Immature natural killer cell (primary cell): ENCODE measurements at regions not wholly inside any gene's neighbourhood (a gene's known extent, or its start where the extent isn't known, plus 50 kb on each side); places are given as distances from the start of the nearest gene placed in this dataset.

Experiments used
- DNase-seq, 3 donors: peaks; one replicate each; pipeline ENCODE4 v3.0.0; 2022; ENCODE audit warnings: mixed read lengths in 1 of 3
- H3K27ac Mint-ChIP-seq, 6 donors: one replicate each; pipeline ENCODE4 v1.8.0; 2020; ENCODE audit warnings: mixed read lengths in 6 of 6, mild to moderate bottlenecking in 5 of 6, inconsistent platforms in 4 of 6, moderate library complexity in 3 of 6
- H3K27me3 Mint-ChIP-seq, 3 donors: one replicate each; pipeline ENCODE4 v1.8.0; 2020 to 2021; ENCODE audit warnings: low read depth in 3 of 3, mild to moderate bottlenecking in 3 of 3, mixed read lengths in 3 of 3, moderate library complexity in 3 of 3, inconsistent platforms in 1 of 3
- H3K36me3 Mint-ChIP-seq, 3 donors: one replicate each; pipeline ENCODE4 v1.8.0; 2020; ENCODE audit warnings: mixed read lengths in 3 of 3, inconsistent platforms in 2 of 3, mild to moderate bottlenecking in 2 of 3
- H3K4me1 Mint-ChIP-seq, 2 donors: one replicate each; pipeline ENCODE4 v1.8.0; 2020; ENCODE audit warnings: inconsistent platforms in 2 of 2, mild to moderate bottlenecking in 2 of 2, mixed read lengths in 2 of 2, moderate library complexity in 1 of 2
- H3K4me3 Mint-ChIP-seq, 5 donors: one replicate each; pipeline ENCODE4 v1.8.0; 2020; ENCODE audit warnings: mild to moderate bottlenecking in 5 of 5, mixed read lengths in 5 of 5, inconsistent platforms in 3 of 5, moderate library complexity in 3 of 5
- H3K9me3 Mint-ChIP-seq, 6 donors: one replicate each; pipeline ENCODE4 v1.8.0; 2020; ENCODE audit warnings: mild to moderate bottlenecking in 6 of 6, mixed read lengths in 6 of 6, inconsistent platforms in 4 of 6, moderate library complexity in 3 of 6

DNA sequence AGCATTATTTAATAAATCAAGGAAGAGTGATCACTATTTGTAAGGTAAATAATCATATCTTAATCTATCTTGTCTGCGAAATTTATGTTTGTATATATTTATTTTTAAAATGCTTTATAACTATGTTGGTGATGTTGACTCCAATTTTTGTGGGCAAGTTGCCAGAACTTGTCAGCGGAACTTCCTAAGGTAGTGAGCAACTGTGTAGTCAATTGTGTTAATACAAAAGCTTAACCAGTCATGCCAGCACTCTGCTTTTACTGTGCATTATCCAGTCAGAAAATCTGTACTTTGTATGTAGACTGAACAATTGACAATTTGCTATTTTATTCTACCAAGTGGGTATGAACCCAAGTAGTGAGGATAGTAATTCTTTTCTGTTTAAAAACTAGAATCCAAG is 61.9 kb upstream of the RND3 start:
- Mint-ChIP-seq H3K27me3 (peaks cover 0 to 2% (median 0%) of the 10 kb centered on the region in 3 donors), H3K4me1 (no peaks in the 10 kb centered on the region), H3K4me3 (no peak overlapping the region), H3K36me3 (peaks cover 0 to 4% (median 0%) of the 10 kb centered on the region in 3 donors), H3K9me3 (peaks cover 0 to 7% (median 2%) of the 10 kb centered on the region in 6 donors), H3K27ac (no peak overlapping the region)
- DNase-seq: no peak

DNA sequence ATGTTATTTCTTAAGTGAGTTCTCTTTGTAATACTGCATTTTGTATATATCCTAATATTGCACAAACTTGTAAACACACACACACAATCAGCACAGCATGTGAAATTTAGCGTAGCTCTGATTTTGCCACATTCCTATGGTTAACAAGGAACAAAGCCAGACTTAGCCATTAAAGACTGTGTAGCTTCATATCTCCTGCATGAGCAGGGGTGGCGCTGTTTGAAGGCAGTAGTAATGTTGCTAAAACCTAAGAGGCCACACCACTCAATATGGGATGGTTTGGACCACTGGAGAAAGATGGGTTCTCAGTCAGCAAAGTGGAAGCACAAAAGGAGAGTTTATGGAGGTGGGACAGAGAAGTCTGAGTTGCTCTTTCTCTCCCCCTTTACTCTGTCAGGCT is 61.1 kb upstream of the RND3 start:
- Mint-ChIP-seq H3K4me3 (no peak overlapping the region), H3K9me3 (peaks cover 0 to 7% (median 2%) of the 10 kb centered on the region in 6 donors), H3K4me1 (no peaks in the 10 kb centered on the region), H3K27ac (no peak overlapping the region), H3K36me3 (peaks cover 0 to 4% (median 0%) of the 10 kb centered on the region in 3 donors), H3K27me3 (peaks cover 0 to 2% (median 0%) of the 10 kb centered on the region in 3 donors)
- DNase-seq: no peak

DNA sequence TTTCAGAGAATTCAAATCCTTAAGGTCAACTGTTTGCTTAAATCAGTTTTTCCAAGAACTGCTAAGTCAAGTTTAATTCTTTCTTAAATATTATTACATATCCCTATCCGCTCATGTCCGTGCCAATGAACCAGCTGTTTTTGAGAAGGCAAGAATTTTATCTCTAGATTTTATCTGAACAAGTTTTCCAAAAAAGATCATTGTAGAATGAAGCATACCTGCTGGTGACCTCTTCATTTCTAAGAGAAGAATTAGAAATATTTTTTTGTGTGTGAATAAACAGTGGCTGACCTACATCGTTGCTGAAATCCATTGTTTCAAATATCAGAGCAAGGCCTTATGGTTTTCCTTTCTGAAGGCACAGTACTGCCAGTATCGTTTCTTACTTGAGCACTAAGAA is 58.4 kb upstream of the RND3 start:
- Mint-ChIP-seq H3K9me3 (peaks cover 0 to 6% (median 5%) of the 10 kb centered on the region in 6 donors), H3K27ac (no peak overlapping the region), H3K4me3 (no peak overlapping the region), H3K27me3 (peaks cover 0 to 5% (median 0%) of the 10 kb centered on the region in 3 donors), H3K36me3 (no peaks in the 10 kb centered on the region), H3K4me1 (no peaks in the 10 kb centered on the region)
- no peak for DNase-seq

DNA sequence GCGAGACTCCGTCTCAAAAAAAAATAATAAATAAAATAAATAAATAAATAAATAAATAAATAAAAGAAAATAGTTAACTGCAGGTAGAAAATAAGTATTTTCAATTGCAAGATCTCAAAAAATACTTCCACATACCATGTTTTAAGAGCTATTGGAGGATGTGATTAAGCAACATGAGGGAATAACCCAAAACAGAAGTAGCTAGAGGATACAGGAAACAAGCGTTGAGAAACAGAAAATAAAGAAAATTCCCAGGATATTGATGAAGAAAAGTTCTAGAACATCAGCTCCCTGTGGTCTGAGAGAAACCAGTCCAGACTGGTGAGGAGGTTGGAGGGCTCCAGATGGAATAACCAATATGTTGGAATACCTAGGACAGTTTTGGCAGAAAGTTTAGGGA is 57.3 kb upstream of the RND3 start:
- peaks cover 0 to 5% (median 0%) of the 10 kb centered on the region in 3 donors for H3K27me3 Mint-ChIP-seq
- H3K4me1 Mint-ChIP-seq: no peaks in the 10 kb centered on the region
- H3K9me3 Mint-ChIP-seq: peaks cover 0 to 10% (median 8%) of the 10 kb centered on the region in 6 donors
- H3K27ac Mint-ChIP-seq: no peak overlapping the region
- DNase-seq: no peak
- no peaks in the 10 kb centered on the region for H3K36me3 Mint-ChIP-seq
- no peak overlapping the region for H3K4me3 Mint-ChIP-seq

DNA sequence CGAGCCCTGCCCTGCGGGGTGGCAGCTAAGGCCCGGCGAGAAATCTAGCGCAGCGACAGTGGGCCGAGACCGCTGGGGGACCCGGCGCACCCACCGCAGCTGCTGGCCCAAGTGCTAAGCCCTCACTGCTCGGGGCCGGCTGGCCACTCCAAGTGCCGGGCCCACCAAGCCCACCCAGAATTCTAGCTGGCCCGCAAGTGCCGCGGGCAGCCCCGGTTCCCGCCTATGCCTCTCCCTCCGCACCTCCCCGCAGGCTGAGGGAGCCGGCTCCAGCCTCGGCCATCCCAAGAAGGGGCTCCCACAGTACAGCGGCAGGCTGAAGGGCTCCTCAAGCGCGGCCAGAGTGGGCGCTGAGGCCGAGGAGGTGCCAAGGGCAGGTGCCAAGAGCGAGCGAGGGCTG is 55.2 kb upstream of the RND3 start:
- H3K4me3 Mint-ChIP-seq: no peak overlapping the region
- peaks cover 0 to 5% (median 0%) of the 10 kb centered on the region in 3 donors for H3K27me3 Mint-ChIP-seq
- no peak overlapping the region for H3K27ac Mint-ChIP-seq
- H3K36me3 Mint-ChIP-seq: no peaks in the 10 kb centered on the region
- H3K4me1 Mint-ChIP-seq: no peaks in the 10 kb centered on the region
- DNase-seq: no peak
- H3K9me3 Mint-ChIP-seq: peaks cover 0 to 19% (median 9%) of the 10 kb centered on the region in 6 donors

DNA sequence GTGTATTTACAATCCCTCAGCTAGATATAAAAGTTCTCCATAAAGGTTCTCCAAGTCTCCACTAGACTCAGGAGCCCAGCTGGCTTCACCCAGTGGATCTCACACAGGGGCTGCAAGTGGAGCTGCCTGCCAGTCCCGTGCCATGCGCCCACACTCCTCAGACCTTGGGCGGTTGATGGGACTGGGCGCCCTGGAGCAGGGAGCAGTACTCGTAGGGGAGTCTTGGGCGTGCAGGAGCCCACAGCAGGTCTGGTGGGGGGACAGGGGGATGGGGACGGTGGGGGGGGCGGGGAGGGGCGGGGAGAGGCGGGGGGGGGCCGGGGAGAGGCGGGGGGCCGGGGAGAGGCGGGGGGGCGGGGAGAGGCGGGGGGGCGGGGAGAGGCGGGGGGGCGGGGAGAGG is 54.7 kb upstream of the RND3 start:
- H3K36me3 Mint-ChIP-seq: no peaks in the 10 kb centered on the region
- peaks cover 0 to 5% (median 0%) of the 10 kb centered on the region in 3 donors for H3K27me3 Mint-ChIP-seq
- H3K4me1 Mint-ChIP-seq: no peaks in the 10 kb centered on the region
- no peak overlapping the region for H3K4me3 Mint-ChIP-seq
- DNase-seq: no peak
- no peak overlapping the region for H3K27ac Mint-ChIP-seq
- H3K9me3 Mint-ChIP-seq: peaks cover 0 to 19% (median 9%) of the 10 kb centered on the region in 6 donors

DNA sequence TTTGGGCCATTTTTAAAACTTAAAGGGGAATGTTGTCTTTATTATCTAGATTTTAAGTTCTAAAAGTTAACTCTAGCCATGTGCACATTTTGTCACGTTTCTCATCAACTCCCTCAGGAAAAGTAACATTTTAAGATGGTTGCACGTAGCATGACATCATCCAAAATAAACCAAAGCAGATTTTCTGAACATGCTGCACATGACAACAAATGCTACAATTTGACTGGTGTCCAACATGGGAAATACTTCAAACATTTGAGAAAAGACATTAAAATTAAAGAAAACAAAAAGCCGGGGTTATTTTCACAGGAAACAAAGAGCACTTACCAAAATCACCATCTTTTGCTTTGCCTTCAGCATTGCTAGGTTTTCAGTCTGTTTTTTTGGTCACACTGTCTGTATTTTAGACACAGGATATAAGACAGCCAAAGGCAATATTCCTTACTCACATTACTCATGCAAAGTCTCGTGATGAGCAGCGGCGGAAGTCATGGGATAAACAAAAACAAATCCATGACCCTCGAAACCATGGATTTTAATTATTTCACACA is 51.3 kb upstream of the RND3 start:
- no peak overlapping the region for H3K27ac Mint-ChIP-seq
- no peaks in the 10 kb centered on the region for H3K4me1 Mint-ChIP-seq
- DNase-seq: no peak
- peaks cover 0 to 26% (median 11%) of the 10 kb centered on the region in 6 donors for H3K9me3 Mint-ChIP-seq
- peaks cover 0 to 7% (median 0%) of the 10 kb centered on the region in 3 donors for H3K27me3 Mint-ChIP-seq
- H3K4me3 Mint-ChIP-seq: no peak overlapping the region
- no peaks in the 10 kb centered on the region for H3K36me3 Mint-ChIP-seq
